ENCODE measurements at regions not wholly inside any gene's neighbourhood (a gene's known extent, or its start where the extent isn't known, plus 50 kb on each side); places are given as distances from the start of the nearest gene placed in this dataset.

DNA sequence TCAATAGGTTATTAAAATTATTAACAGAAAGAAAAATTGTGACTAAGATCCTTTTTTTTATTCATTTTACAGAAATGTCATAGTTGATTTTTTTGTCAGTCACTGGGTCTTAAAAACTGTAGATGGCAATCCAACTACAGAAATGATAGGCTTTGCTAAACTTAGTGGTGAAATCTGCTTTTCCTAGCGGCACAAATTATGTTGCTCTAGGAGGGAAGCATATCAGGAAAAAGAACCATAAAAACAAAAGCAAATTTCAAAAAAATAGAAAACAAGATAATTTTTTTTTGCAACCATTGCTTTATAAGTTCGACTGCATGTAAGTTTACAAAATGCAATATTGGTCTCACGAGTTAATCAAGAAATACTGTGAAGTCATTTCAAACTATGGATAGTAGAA is 443.5 kb upstream of the IGFBP7 start:
- no peak for FAIRE-seq
- no peak overlapping the region for H3K27ac ChIP-seq (ENCODE audit: low read depth in 1 of 3, low read length in 2 of 3)
- no peak overlapping the region for H3K4me3 ChIP-seq (ENCODE audit: low read depth in 1 of 3, low read length in 3 of 3)
- 61 to 67% (median 62%) methylated on average over 3 of the region's 3 CpGs for WGBS, 3 donors
- H3K4me1 ChIP-seq (ENCODE audit: control insufficient read depth in 3 of 3, insufficient read depth in 2 of 3, low read depth in 1 of 3, low read length in 2 of 3): no peaks in the 10 kb centered on the region
- H3K27me3 ChIP-seq (ENCODE audit: control insufficient read depth in 3 of 3, insufficient read depth in 3 of 3, low read length in 3 of 3): no peaks in the 10 kb centered on the region
- H3K9me3 ChIP-seq (ENCODE audit: control insufficient read depth in 2 of 2, insufficient read depth in 1 of 2, low read depth in 1 of 2, low read length in 1 of 2): no peaks in the 10 kb centered on the region
- DNase-seq: no peak
- H3K36me3 ChIP-seq (ENCODE audit: control insufficient read depth in 3 of 3, insufficient read depth in 2 of 3, low read depth in 1 of 3, low read length in 3 of 3): no peaks in the 10 kb centered on the region

DNA sequence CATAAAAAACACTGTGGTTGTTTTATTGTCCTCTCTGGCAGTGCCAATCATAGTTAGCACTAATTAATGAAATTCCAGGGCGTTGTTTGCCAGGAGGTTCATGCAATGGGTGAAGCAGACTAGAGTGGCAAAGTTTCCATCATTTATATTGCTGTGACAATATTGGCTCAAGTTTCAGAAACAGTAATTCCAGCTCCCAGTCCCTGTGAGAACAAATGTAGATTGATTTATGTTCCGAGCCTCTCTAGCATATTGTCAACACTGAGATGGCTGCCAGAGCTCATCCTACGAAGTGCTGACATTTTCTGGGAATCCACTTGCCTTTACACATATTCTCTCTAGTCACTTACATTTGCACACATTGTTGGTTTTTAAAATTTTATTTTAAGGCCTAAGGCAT is 440.0 kb upstream of the IGFBP7 start:
- Histone ChIP-seq H3K27ac (ENCODE audit: low read depth in 1 of 3, low read length in 2 of 3) (no peak overlapping the region), H3K36me3 (ENCODE audit: control insufficient read depth in 3 of 3, insufficient read depth in 2 of 3, low read depth in 1 of 3, low read length in 3 of 3) (no peaks in the 10 kb centered on the region), H3K9me3 (ENCODE audit: control insufficient read depth in 2 of 2, insufficient read depth in 1 of 2, low read depth in 1 of 2, low read length in 1 of 2) (no peaks in the 10 kb centered on the region), H3K4me3 (ENCODE audit: low read depth in 1 of 3, low read length in 3 of 3) (no peak overlapping the region), H3K4me1 (ENCODE audit: control insufficient read depth in 3 of 3, insufficient read depth in 2 of 3, low read depth in 1 of 3, low read length in 2 of 3) (no peaks in the 10 kb centered on the region), H3K27me3 (ENCODE audit: control insufficient read depth in 3 of 3, insufficient read depth in 3 of 3, low read length in 3 of 3) (no peaks in the 10 kb centered on the region)
- FAIRE-seq (no peak), DNase-seq (no peak)
- 38 to 42% (median 40%) methylated on average over 3 of the region's 3 CpGs for WGBS, 3 donors

DNA sequence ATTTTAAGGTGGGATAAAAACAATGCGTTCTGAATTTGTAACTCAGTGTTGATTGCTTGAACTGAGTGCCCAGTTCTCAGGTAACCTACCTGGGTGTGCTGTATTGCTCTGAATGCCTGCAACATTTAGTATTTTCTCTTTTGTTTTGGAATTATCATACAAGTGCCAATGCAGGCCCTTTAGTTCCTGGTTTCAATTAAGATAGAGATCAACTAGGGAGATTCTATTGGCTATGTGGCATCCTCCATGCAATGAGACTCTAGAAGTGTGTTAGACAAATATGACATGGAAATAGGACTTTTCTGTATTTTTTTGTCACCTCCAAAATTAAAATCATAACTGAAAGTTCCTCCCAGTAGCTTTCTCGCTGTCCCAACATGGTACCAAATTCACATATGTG is 438.7 kb upstream of the IGFBP7 start:
- no peaks in the 10 kb centered on the region for H3K27me3 ChIP-seq (ENCODE audit: control insufficient read depth in 3 of 3, insufficient read depth in 3 of 3, low read length in 3 of 3)
- H3K4me3 ChIP-seq (ENCODE audit: low read depth in 1 of 3, low read length in 3 of 3): no peak overlapping the region
- no peaks in the 10 kb centered on the region for H3K36me3 ChIP-seq (ENCODE audit: control insufficient read depth in 3 of 3, insufficient read depth in 2 of 3, low read depth in 1 of 3, low read length in 3 of 3)
- DNase-seq: no peak
- H3K4me1 ChIP-seq (ENCODE audit: control insufficient read depth in 3 of 3, insufficient read depth in 2 of 3, low read depth in 1 of 3, low read length in 2 of 3): no peaks in the 10 kb centered on the region
- H3K27ac ChIP-seq (ENCODE audit: low read depth in 1 of 3, low read length in 2 of 3): no peak overlapping the region
- H3K9me3 ChIP-seq (ENCODE audit: control insufficient read depth in 2 of 2, insufficient read depth in 1 of 2, low read depth in 1 of 2, low read length in 1 of 2): no peaks in the 10 kb centered on the region
- 81 to 90% (median 89%) methylated on average over 2 of the region's 2 CpGs for WGBS, 3 donors
- FAIRE-seq: no peak

DNA sequence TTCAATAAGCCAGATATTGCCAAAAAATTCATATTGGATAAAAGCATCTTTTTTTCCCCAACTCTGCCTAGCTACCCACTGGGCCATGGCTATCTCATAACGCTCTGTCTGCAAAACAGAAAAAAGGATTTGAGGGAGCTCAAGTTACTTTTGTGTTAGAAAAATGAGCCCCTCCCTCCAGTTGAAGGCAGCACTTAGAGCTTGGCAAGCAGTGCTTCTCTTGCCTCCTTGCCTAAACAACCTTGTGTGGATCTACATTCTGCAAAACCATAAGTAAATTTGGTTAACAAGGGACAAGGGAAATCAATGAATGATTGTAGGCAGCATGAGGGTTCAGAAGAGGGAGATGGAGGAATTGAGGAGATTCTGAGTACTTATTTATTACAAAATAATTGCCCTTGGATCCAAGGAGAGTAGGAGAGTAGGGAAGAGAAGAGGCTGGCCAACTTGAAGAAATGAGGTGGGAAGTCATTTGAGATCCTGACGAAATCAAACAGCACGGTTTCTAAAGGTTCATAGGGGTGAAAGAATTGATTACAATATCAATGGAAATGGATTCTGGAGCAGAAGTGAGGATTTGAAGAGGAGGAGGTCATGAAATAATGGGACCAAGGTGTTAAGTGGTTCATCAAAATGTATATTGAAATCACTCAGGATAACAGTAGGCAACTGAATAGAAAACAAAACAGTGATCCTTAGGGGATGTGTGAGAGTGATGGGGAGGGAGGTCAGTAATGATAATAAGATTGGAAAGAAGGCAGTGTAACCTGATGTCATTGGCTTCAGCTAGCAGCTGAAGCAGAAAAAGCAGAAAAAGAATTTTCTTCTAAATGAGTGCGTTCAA is 434.8 kb upstream of the IGFBP7 start:
- Histone ChIP-seq H3K4me3 (ENCODE audit: low read depth in 1 of 3, low read length in 3 of 3) (no peak overlapping the region), H3K27me3 (ENCODE audit: control insufficient read depth in 3 of 3, insufficient read depth in 3 of 3, low read length in 3 of 3) (no peaks in the 10 kb centered on the region), H3K36me3 (ENCODE audit: control insufficient read depth in 3 of 3, insufficient read depth in 2 of 3, low read depth in 1 of 3, low read length in 3 of 3) (no peaks in the 10 kb centered on the region), H3K4me1 (ENCODE audit: control insufficient read depth in 3 of 3, insufficient read depth in 2 of 3, low read depth in 1 of 3, low read length in 2 of 3) (no peaks in the 10 kb centered on the region), H3K27ac (ENCODE audit: low read depth in 1 of 3, low read length in 2 of 3) (no peak overlapping the region), H3K9me3 (ENCODE audit: control insufficient read depth in 2 of 2, insufficient read depth in 1 of 2, low read depth in 1 of 2, low read length in 1 of 2) (no peaks in the 10 kb centered on the region)
- FAIRE-seq (no peak), DNase-seq (no peak)
- WGBS, 3 donors: 53 to 62% (median 57%) methylated on average over 4 of the region's 4 CpGs

DNA sequence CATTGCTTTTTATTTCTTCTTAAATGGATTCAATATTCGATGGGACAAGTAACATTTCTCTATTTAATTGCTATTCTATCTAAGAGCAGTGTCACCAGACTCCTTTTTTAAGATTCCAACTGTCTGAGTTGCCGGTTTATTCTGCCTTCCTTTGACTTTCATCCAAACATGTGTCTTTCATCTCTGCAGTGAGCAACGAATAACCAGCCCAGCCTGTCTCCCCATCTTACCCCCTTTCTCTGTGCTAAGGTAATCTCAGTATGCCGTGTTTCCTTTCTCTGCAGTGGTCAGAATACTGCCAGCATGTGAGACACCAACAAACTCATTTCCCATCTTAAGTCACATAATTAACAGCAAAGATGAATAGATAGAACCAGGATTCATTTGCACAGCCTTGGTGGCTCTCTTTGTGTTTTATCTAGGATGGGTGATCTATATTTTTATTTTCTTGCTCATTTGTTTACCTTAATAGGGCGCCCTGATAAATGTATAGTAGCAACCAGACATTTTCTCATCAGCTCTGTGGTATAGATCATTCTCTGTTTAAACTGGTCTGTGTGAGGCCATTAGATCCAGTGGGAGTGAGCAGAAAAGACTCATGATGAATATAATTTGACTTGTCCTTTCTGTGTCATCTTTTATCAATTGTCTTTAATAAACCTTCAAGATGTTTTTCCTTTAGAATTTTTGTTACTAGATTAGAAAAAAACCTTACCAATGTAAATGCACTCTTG is 394.8 kb upstream of the IGFBP7 start:
- Histone ChIP-seq H3K27me3 (ENCODE audit: control insufficient read depth in 3 of 3, insufficient read depth in 3 of 3, low read length in 3 of 3) (no peaks in the 10 kb centered on the region), H3K9me3 (ENCODE audit: control insufficient read depth in 2 of 2, insufficient read depth in 1 of 2, low read depth in 1 of 2, low read length in 1 of 2) (no peaks in the 10 kb centered on the region), H3K27ac (ENCODE audit: low read depth in 1 of 3, low read length in 2 of 3) (no peak overlapping the region), H3K36me3 (ENCODE audit: control insufficient read depth in 3 of 3, insufficient read depth in 2 of 3, low read depth in 1 of 3, low read length in 3 of 3) (no peaks in the 10 kb centered on the region), H3K4me3 (ENCODE audit: low read depth in 1 of 3, low read length in 3 of 3) (no peak overlapping the region), H3K4me1 (ENCODE audit: control insufficient read depth in 3 of 3, insufficient read depth in 2 of 3, low read depth in 1 of 3, low read length in 2 of 3) (no peaks in the 10 kb centered on the region)
- FAIRE-seq (no peak), DNase-seq (no peak)
- WGBS, 3 donors: 48 to 56% (median 51%) methylated on average over 5 of the region's 5 CpGs

DNA sequence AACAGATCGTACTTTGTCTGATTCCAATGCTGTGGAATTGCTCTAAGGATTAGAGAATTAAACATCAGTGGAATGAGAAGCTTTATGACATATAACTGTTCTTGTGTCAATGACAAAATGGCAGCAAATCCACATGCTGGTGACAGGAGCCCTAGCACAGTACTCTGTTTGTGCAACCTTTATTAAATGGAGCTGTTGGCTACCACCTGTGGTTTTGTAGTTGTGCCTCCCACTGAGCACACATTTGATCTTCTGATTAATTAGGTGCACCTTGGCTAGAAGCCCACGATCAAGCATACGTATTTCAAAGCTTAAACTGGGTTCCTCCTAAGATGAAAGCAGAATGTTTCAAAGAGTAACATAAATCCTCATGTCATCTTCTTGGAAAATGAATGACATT is 394.0 kb upstream of the IGFBP7 start:
- 48 to 66% (median 60%) methylated on average over 3 of the region's 3 CpGs for WGBS, 3 donors
- no peaks in the 10 kb centered on the region for H3K36me3 ChIP-seq (ENCODE audit: control insufficient read depth in 3 of 3, insufficient read depth in 2 of 3, low read depth in 1 of 3, low read length in 3 of 3)
- H3K27ac ChIP-seq (ENCODE audit: low read depth in 1 of 3, low read length in 2 of 3): no peak overlapping the region
- no peaks in the 10 kb centered on the region for H3K27me3 ChIP-seq (ENCODE audit: control insufficient read depth in 3 of 3, insufficient read depth in 3 of 3, low read length in 3 of 3)
- H3K4me3 ChIP-seq (ENCODE audit: low read depth in 1 of 3, low read length in 3 of 3): no peak overlapping the region
- H3K9me3 ChIP-seq (ENCODE audit: control insufficient read depth in 2 of 2, insufficient read depth in 1 of 2, low read depth in 1 of 2, low read length in 1 of 2): no peaks in the 10 kb centered on the region
- FAIRE-seq: no peak
- DNase-seq: no peak
- H3K4me1 ChIP-seq (ENCODE audit: control insufficient read depth in 3 of 3, insufficient read depth in 2 of 3, low read depth in 1 of 3, low read length in 2 of 3): no peaks in the 10 kb centered on the region

DNA sequence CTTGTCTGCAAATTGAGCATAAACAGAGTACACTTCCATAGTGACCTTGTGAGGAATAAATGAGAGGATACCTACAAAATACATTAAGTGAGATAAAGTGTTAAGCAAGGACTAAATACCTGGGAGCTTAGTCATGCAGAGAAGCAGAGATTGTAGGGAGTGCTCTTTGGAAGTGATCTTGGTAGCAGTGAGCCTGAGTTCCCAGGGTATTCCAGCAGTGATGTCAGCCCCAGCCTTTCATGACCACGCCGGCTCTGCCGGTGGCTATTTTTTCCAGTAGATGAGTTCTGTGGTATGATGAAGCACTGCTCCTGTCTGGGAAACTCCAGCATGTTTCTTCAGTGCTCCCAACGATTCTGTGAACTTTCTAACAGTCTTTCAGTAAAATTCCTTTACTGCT is 391.5 kb upstream of the IGFBP7 start:
- Histone ChIP-seq H3K27ac (ENCODE audit: low read depth in 1 of 3, low read length in 2 of 3) (no peak overlapping the region), H3K4me1 (ENCODE audit: control insufficient read depth in 3 of 3, insufficient read depth in 2 of 3, low read depth in 1 of 3, low read length in 2 of 3) (no peaks in the 10 kb centered on the region), H3K36me3 (ENCODE audit: control insufficient read depth in 3 of 3, insufficient read depth in 2 of 3, low read depth in 1 of 3, low read length in 3 of 3) (no peaks in the 10 kb centered on the region), H3K27me3 (ENCODE audit: control insufficient read depth in 3 of 3, insufficient read depth in 3 of 3, low read length in 3 of 3) (no peaks in the 10 kb centered on the region), H3K4me3 (ENCODE audit: low read depth in 1 of 3, low read length in 3 of 3) (no peak overlapping the region), H3K9me3 (ENCODE audit: control insufficient read depth in 2 of 2, insufficient read depth in 1 of 2, low read depth in 1 of 2, low read length in 1 of 2) (no peaks in the 10 kb centered on the region)
- FAIRE-seq: no peak
- DNase-seq: no peak
- 52 to 65% (median 57%) methylated on average over 4 of the region's 4 CpGs for WGBS, 3 donors

DNA sequence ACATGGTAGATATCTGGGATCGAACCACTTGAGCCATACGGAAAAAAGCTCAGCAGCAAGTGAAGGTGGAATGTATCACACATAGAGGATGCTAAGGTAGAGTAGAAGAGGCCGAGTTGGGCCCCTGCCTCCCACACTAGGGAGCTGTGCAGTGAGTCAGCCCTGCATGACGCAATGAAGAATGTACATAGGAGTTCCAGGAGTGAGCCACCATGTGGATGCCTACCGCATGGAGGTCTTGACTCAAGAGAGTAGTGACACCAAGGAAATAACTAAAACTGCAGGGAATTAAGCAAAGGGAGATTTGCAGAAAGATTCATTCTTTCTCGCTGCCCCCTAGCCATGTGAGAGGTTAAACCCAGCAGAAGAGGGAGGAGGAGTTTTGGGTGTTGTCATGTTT is 389.6 kb upstream of the IGFBP7 start:
- Histone ChIP-seq H3K27ac (ENCODE audit: low read depth in 1 of 3, low read length in 2 of 3) (no peak overlapping the region), H3K4me3 (ENCODE audit: low read depth in 1 of 3, low read length in 3 of 3) (no peak overlapping the region), H3K27me3 (ENCODE audit: control insufficient read depth in 3 of 3, insufficient read depth in 3 of 3, low read length in 3 of 3) (no peaks in the 10 kb centered on the region), H3K9me3 (ENCODE audit: control insufficient read depth in 2 of 2, insufficient read depth in 1 of 2, low read depth in 1 of 2, low read length in 1 of 2) (no peaks in the 10 kb centered on the region), H3K4me1 (ENCODE audit: control insufficient read depth in 3 of 3, insufficient read depth in 2 of 3, low read depth in 1 of 3, low read length in 2 of 3) (no peaks in the 10 kb centered on the region), H3K36me3 (ENCODE audit: control insufficient read depth in 3 of 3, insufficient read depth in 2 of 3, low read depth in 1 of 3, low read length in 3 of 3) (no peaks in the 10 kb centered on the region)
- no peak for DNase-seq
- 79 to 89% (median 82%) methylated on average over 6 of the region's 6 CpGs for WGBS, 3 donors
- FAIRE-seq: no peak

Measured in small intestine (tissue), 7 donors.